ENCODE measurements at regions not wholly inside any gene's neighbourhood (a gene's known extent, or its start where the extent isn't known, plus 50 kb on each side); places are given as distances from the start of the nearest gene placed in this dataset.

DNA sequence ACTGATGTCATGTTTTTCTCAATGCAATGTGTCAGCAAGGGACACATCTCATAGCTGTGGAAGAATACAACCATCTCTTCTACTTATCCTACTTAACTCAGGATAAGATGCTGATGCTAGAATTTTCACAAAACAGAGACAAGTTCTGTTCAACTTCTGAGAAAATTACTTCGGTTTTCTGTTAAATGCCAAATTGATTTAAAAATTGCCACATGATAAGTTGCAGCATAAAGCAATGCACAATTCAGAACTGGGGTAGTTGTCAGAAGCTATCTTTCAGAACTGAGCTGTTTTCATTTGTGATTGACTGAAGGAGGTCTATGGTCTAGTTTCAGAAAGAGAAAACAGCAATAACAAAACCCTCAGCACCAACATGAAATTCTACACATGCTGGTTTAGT lies 954.8 kb upstream of the C9orf72 start:
- TF ChIP-seq CTCF (conservative IDR thresholded peaks at IDR 0.05; ENCODE audit: low read depth, low read length): no peak
- no peak overlapping the region for H3K4me3 ChIP-seq (ENCODE audit: low read depth, low read length)
- DNase-seq (ENCODE audit: low read depth): no peak

DNA sequence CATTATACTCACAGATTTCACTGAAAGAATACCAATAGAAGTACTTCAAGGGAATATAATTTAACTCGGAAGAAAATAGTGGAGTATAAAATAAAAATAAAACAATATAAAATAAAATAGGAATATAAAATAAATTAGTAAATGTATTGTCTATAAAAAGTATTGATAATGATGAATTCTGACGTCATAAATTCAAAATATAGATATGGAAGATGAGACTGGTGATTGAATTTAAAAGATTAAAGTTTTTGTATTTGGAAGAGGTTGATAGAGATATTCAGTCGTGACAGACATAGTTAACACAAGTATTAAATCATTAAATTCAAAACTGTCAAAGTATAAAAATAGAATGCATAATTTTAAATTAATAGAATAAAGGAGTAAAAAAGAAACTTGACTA lies 964.9 kb upstream of the C9orf72 start:
- no peak for DNase-seq (ENCODE audit: low read depth)
- no peak overlapping the region for H3K4me3 ChIP-seq (ENCODE audit: low read depth, low read length)
- TF ChIP-seq CTCF (conservative IDR thresholded peaks at IDR 0.05; ENCODE audit: low read depth, low read length): no peak

DNA sequence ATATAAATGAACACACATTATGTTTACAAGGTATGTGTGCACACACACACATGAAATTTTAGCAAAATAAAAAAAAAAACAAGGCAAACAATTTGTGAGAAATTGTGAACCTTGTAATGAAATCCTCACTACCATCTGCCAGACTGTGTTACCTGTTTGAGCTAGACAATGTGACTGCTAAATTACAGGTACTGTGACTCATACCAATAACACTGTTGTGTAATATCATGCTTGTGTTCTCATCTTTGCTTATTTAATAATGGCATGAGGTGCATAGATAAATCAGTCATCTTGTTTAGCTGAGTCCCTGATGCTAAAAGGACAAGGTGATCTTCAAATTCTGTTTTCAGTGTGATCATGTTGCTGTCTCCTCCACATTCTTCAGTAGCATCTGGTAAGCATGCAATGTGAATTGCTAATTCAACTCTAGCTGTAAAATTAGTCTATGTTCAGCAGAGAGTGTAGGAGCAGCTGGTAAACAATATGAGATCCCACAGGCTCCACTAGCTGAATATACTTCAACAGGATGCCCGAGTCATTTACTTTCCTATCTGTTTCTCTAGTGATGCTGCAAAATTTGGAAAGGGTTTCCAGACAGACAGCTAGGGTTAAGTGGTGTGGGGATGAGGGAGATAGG lies 966.3 kb upstream of the C9orf72 start:
- no peak for TF ChIP-seq CTCF (conservative IDR thresholded peaks at IDR 0.05; ENCODE audit: low read depth, low read length)
- no peak overlapping the region for H3K4me3 ChIP-seq (ENCODE audit: low read depth, low read length)
- no peak for DNase-seq (ENCODE audit: low read depth)

DNA sequence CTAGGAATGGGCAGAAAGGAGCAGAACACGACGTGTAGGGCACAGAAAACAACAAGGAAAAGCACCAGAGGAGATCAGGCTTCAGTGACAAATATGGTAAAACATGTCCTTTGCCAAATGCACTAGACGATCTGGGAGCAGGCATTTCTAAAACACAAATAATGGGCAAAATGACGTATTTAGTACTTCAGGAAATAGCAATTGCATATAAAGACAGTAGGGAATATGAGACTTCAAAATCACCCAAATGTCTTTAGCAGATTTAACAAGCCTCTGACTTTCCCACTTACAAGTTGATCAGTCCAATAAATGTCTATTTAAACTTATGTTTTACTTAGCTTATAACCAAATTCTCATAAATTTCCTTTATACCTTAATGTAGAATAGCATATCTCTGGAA lies 969.6 kb upstream of the C9orf72 start:
- TF ChIP-seq CTCF (conservative IDR thresholded peaks at IDR 0.05; ENCODE audit: low read depth, low read length): no peak
- H3K4me3 ChIP-seq (ENCODE audit: low read depth, low read length): no peak overlapping the region
- DNase-seq (ENCODE audit: low read depth): no peak

- TF ChIP-seq CTCF (conservative IDR thresholded peaks at IDR 0.05; ENCODE audit: low read depth, low read length): no peak
- DNase-seq (ENCODE audit: low read depth): no peak
- no peak overlapping the region for H3K4me3 ChIP-seq (ENCODE audit: low read depth, low read length)
Observed at GRCh38 chr9:28547527-28547926, 974.2 kb upstream of the C9orf72 start.

GRCh38 chr9:28563291-28563934 lies 990.1 kb upstream of the C9orf72 start:
- no peak for TF ChIP-seq CTCF (conservative IDR thresholded peaks at IDR 0.05; ENCODE audit: low read depth, low read length)
- DNase-seq (ENCODE audit: low read depth): no peak
- no peak overlapping the region for H3K4me3 ChIP-seq (ENCODE audit: low read depth, low read length)

GRCh38 chr9:28583832-28584231 lies 1010.6 kb upstream of the C9orf72 start:
- no peak for DNase-seq (ENCODE audit: low read depth)
- TF ChIP-seq CTCF (conservative IDR thresholded peaks at IDR 0.05; ENCODE audit: low read depth, low read length): no peak
- no peak overlapping the region for H3K4me3 ChIP-seq (ENCODE audit: low read depth, low read length)

Data from choroid plexus epithelial cell (primary cell).